GM18873 (cell line): ENCODE measurements at regions not wholly inside any gene's neighbourhood (a gene's known extent, or its start where the extent isn't known, plus 50 kb on each side); places are given as distances from the start of the nearest gene placed in this dataset.

Experiments
- ATAC-seq: cut with Tn5 transposase; IDR thresholded peaks from one replicate; pipeline ENCODE4 v1.9.1; 2021; ENCODE audit warnings: mild to moderate bottlenecking, moderate library complexity, moderate number of reproducible peaks; ENCODE audit not compliant: unreplicated experiment, low FRiP score

GRCh38 chr3:184659797-184660301, 52.0 kb downstream of the MAGEF1 start:
- no peak for ATAC-seq

DNA sequence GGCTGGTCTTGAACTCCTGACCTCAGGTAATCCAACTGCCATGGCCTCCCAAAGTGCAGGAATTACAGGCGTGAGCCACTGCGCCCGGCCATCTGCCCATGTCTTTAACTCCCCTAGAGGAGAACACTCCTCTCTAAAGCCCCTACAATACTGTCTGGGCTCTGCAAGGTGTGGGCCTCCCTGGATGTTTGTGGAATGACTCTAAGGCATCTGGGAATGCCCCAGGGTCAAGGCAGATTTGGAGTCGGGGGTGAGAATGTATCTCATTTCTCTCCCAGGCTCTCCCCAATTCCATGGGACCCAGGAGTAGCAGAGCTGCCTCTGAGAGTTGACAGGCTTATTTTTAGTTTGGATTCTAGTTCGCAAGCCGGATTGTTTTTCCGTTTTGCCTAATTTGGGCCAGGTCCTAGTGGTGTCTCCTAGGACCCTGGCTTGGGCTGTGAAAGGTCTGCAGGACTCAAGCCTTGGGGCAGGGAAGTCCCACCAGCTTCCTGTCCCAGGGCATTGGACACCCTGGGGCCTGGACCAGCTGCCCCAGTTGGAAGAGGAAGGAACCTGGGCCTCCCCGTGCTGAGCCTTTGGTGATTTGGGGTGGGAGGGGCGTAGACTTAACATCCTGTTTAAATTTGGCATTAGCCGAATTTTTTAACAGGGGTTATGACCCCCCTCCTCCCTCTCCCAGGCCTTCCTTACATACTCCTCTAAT, 53.5 kb downstream of the MAGEF1 start:
- ATAC-seq: no peak

DNA sequence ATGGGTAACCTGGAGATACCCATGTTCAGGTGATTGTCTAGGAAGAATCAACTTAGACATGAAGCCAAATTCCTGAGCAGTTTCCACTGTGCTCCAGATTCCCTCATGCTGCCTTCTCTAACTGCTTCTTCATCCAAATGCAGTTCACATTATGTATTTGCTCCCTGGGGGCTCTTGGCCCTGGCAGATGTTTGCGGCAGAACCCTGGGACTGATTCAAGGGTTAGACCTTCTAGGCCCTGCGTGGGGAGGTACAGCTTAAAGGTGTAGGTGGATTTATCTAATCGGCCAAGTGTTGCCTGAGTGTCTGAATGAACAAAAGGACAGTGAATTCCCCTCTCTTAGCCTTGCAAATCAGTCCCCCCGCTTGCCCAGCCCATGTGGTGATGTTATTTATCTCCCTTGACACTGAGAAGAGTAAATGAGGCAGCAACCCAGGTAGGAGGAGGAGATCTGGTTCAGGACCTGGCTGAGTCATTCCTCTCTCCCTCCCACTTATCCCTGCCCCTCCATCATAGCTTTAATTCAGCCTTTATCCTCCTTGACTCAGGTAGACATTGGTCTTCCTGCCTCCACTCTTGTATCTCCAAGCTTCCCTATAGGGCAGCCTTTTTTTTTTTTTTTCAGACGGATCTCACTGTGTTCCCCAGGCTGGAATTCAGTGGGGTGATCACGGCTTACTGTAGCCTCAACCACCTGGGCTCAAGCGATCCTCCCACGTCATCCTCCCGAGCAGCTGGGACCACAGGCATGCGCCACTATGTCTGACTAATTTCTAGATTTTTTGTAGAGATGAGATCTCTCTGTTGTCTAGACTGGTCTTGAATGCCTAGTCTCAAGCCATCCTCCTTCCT, 54.8 kb downstream of the MAGEF1 start:
- ATAC-seq: peak; percentile 67

- ATAC-seq: no peak
Measured at GRCh38 chr3:184656458-184656828, 55.4 kb downstream of the MAGEF1 start.

DNA sequence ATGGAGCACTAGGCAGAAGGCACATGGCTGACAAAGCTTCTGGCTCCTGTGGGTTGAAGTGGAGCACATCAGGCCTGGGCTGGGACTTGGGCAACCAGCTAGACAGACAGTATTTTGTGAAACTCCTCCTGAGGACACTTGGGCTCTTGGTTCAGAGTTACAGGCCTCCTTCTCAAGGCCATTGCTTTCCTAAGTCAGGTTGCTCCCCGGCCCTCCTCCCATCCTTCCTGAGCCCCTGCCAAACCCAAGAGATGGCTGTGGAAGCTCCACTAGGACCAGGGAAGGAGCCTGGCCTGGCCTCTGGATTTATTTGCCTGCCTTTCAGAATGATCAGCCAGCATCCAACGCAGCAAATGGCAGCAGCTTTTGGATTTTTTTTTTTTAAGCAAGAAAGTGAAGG, 56.3 kb downstream of the MAGEF1 start:
- ATAC-seq: no peak

- no peak for ATAC-seq
Measured at GRCh38 chr3:184654375-184654774, 57.5 kb downstream of the MAGEF1 start.

GRCh38 chr3:184652465-184652864, 59.4 kb downstream of the MAGEF1 start:
- ATAC-seq: no peak

GRCh38 chr3:184651904-184652303, 60.0 kb downstream of the MAGEF1 start:
- no peak for ATAC-seq

DNA sequence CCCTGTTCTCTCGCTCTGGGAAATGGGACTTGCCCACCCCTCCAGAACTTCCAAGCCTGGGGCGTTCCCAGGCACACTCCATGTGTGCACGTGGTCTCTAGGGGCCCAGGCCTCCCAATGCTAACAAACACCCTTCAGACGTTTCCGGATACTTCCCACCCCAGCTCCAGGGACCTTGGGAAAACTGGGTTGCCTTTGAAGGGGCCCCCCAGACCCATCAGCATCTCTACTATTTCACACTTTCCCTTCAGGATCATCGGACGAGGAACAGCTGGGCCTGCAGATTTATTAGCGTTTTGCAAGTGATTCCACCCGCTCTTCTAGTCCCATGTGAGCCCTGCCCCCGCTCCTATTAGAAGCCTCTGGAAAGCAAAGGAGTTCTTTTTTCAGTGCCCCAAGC, 63.2 kb downstream of the MAGEF1 start:
- ATAC-seq: no peak

DNA sequence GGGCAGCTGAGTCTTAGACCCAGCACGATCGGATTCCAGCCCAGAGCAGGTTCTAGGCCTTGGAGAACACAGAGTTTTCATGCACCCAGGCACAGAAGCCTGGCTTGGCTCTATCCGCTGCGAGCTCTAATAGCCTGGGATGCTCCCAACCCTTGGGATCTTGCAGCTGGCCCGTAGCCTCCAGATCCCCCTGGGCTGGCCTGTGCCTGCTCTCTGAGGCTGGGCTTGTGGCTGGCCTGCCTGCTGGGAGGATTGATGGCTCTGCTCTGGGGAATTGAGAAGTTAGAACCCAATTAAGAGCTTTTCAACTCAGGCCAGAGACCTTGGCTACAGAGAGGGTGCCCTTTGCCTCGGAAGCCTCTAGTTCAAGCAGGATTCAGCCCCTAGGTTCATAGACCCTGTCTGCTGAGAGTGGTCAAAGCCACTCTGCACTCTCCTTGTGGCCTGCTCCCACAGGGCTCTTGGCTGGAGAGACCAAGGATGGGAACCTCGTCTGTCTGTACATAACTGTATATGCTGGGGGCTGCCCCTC, 64.4 kb downstream of the MAGEF1 start:
- no peak for ATAC-seq

- ATAC-seq: no peak
Measured at GRCh38 chr3:184645336-184645735, 66.5 kb downstream of the MAGEF1 start.

GRCh38 chr3:184643442-184643841, 68.4 kb downstream of the MAGEF1 start:
- ATAC-seq: no peak

DNA sequence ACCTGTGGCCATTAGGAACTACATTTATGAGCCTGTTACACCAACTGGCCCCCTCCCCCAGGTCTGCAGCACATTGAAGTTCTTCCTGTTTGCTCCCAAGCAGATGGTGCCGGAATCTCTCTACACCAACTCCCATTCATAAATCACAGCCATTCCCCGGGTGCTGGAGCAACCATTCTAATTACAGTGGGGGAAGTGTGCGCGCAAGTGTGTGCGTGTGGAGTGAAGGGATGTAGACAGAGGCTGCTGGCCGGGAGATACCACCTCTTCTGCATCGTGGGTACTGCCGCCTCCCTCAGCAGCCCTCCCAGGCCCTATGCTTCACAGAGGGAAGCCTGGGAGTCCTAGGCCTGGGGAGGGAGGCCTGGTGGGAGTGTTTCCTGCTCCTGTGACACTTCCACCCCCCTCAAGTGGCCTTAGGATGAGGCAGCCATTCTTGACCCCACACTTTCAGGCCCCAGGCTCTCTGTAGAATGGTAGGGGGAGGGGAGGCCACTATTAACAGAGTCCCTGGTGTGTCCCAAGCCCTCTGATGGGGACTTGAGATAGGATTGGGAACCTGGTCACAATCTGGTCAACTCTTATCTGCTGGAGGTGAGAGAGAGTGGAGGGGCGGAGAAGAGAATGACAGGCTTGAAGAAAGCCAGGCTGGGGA, 69.1 kb downstream of the MAGEF1 start:
- ATAC-seq: no peak

- no peak for ATAC-seq
Measured at GRCh38 chr3:184641430-184641829, 70.4 kb downstream of the MAGEF1 start.

DNA sequence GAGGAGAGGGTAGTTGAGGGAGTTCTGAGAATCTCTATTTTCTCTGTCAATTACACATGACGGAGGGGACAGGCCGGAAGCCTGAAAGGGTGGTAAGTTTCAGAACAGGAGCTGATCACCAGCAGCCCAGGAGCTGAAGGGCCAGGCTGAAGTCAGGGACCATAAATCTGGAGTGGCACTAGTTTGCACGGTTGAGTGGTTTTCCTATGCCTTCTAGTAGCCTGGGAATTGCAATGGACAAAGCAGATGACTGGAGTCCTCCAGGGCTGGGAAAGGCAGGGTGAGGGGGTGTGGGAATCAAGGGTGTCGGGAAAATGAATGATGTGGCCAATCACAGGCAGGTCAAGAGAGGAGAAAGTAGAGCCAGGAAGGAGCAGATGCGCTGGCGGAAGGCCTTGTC, 72.5 kb downstream of the MAGEF1 start:
- ATAC-seq: no peak

DNA sequence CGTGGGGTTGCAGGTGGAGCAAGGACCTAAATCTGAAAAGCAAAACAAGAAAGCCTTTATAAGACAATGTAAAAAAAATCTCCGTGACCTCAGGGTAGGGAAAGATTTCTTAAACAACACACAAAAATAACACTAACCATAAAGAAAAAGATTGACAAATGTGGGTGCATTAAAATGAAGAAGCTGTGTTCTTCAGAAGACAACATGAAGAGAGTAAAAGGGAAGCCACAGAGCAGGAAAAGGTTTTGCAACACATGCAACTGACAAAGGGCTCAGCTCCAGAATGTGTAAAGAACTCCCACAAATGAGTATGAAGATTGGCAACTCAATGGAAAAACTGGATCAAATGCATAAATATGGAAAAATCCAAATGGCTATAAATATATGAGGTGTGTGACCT, 74.2 kb downstream of the MAGEF1 start:
- no peak for ATAC-seq

DNA sequence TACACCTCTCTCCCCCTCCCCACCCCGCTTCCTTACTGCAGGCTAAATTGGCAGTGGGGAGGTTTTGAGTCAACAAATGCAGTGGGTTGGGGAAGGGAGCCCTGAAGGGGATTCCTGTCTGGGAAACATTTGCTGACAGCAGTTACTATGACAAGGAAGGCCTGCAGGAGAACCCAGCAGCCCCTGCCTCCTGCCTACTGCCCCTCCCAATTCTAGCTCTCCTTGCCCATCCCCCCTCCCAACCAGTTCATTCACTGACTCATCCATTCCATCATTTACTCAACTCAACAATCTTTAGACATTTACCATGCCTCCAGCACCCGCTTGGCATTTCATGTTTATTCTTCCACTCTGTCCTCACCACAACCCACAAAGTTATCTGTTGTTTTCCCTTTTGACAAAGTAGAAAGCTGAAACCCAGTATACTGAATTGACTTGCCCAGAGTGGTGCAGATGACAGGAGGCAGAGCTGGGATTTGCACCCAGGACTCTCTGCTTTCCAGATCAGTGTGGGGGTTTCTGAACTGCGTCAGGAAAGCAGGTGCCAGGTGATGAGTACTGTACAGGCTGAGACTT, 75.0 kb downstream of the MAGEF1 start:
- ATAC-seq: no peak

DNA sequence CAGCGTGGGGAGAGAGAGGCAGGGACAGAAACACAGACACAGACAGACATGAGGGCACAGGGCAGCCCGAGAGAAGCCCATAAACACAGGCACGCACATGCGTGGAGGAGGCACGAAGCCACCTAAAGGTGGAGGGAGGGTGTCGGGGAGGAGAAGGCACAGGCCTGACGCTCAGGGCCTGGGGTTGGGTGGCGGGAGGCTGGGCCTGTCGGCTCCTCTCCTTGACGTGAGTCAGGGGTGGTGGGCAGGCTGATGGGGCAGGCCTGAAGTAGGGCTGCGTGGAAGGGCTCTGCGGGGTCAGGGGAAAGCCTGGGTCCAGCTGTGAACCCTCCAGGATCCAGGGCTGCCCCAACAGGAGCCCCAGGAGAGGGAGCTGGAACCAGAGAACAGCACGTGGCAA, 74.2 kb downstream of the EPHB3 start:
- ATAC-seq: no peak

DNA sequence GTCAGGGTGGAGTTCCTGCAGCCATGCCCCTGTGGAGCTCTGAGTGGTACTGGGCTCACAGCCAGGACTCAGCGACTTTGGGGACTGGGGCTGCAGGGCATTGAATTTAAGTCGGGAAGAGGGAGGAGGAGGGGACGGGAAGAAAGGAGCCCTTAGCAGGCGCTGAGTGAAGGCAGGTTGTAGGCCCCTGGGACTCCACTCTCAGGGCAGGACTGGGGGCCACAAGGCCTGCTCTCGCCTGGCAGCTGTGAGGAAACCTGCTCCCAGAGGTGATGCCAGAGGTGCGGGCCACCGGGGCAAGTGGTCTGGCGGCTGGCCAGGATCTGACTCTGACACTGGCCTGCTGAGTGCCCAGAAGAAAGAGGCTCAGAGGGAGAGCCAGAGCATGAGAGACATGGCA, 73.5 kb downstream of the EPHB3 start:
- no peak for ATAC-seq

GRCh38 chr3:184633237-184633579, 71.6 kb downstream of the EPHB3 start:
- ATAC-seq: no peak
